ENCODE measurements at regions not wholly inside any gene's neighbourhood (a gene's known extent, or its start where the extent isn't known, plus 50 kb on each side); places are given as distances from the start of the nearest gene placed in this dataset.

DNA sequence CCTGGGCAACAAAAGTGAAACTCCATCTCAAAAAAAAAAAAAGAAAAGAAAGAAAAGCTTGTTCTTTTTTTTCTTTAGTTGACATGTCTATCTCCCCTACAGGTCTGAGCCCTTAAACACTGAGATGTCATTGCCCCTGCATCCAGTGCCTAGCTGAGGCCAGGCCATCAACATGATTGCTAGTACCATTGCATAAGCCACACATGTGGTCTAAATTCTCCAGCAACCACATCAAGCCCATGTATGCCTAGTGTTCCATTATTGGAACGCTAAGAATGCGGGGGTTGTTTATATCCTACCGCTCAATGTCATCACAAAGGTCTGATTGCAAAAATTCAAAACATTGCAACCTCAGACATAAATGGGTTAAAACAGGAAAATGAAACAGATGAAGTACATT lies 62.7 kb downstream of the NPTX2 start:
- DNase-seq: no peak

DNA sequence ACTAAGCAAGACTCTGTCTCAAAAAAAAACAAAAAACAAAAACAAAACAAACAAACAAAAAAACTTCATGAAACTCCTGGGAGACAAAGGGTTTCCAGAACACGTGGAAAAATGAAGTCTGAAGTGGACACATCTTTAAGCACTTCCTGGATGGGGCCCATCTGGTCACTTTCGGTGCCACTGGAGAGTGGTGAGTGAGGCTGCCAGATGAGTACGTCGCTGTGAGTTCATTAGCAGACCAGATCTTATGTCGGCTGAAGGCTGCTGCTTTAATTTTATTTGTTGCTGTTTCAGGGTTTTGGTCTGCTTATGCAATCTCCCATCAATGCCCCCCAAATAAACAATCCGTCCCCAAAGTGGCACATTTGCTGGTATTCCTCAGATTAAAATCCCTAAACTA lies 64.4 kb downstream of the NPTX2 start:
- no peak for DNase-seq

DNA sequence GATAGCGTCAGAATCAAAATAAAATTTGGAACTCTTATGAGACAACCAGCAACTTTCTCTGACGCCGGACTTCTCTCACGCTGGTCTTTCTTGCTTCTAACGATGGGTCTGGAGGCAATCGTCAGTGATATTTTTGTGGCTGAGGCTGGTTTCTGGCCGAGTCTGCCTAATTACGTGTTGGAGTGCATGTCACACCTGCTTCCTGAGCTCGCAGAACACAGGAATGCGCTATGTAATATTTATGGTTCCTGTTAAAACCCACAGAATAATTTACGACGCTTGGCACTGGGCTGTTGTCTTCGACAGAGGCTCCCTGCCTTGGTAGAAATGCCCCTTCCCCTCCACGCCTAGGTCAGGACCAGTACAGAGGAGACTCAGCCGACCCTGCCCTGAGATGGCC lies 64.9 kb downstream of the NPTX2 start:
- no peak for DNase-seq

DNA sequence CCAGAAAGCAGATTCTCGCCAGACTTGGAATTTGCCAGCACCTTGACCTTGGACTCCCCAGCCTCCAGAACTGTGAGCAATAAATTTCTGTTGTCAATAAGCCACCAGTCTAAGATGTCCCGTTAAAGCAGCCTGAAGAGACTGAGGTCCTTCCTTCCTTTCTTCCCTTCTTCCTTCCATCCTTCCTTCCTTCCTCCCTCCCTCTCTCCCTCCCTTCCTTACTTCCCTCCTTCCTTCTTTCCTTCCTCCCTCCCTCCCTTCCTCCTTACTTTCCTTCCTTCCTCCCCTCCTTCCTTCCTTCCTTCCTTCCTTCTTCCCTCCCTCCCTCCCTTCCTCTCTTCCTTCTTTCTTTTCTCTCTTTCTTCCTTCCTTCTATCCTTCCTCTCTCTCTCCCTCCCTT lies 66.4 kb downstream of the NPTX2 start:
- no peak for DNase-seq

DNA sequence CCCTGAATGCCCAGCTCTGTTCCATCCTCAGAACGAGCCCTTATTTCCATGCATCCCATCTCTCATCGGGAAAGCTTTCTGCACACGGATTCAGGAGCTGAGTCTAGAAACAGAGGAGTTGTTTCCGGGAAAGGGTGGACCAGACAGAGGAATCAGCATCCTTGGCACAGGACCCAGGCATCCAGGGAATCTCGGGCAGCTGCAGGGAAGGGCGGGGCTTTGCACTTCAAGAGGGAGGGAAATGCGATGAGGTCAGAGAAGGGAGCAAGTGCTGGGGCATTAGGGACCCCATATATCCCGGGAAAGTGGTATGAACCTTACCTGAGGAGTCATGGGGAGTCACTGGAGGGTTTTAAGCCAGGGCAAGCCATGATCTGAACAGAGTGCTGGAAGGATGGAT lies 68.5 kb downstream of the NPTX2 start:
- DNase-seq: no peak

DNA sequence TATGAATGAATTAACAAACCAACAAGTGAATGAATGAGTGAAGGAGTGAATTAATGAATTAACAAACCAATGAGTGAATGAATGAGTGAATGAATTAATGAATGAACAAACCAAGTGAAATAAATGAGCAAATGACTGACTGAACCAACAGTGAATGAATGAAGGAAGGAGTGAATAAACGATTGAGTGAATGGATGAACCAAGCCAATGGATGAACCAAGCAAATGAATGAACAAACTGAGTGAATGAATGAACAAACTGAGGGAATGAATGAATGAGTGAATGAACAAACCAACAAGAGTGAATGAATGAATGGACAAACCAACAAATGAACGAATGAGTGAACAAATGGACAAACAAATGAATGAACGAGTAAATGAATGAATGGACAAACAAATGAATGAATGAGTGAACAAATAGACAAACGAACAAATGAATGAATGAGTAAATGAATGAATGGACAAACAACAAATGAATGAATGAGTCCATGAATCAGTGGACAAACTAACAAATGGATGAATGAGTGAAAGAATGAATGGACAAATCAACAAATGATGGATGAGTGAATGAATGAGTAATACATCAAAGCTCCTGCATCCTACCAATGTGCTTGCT lies 69.5 kb downstream of the NPTX2 start:
- no peak for DNase-seq

DNA sequence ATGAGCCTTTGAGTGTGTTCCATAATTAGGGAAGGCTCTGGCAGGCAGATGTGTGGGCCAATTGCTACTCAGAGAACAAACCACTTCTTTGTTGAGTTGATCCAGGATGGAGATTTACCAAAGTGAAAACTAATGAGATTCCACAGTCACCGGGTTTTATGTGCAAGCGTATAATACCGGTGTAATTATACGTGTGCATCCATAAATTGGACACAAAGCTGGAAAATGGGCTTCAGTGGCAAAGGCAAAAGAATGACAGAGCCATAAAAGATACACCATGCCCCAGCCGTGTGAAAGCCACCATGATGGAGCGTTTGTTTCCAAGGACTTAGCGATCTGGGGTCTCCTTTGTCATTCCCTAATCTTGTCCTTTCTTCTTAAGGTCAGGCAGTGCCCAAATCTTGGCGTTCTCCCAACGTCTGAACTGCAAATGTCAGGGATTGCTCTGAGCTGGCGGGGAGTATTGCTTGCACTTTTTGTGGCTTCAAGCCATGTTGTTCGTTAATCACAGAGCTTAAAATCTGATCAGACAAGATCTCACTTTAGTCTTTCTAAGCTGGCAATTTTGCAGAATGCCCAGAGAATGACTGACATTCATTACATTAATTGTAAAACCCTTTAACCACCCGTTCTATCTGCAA lies 70.1 kb downstream of the NPTX2 start:
- no peak for DNase-seq

DNA sequence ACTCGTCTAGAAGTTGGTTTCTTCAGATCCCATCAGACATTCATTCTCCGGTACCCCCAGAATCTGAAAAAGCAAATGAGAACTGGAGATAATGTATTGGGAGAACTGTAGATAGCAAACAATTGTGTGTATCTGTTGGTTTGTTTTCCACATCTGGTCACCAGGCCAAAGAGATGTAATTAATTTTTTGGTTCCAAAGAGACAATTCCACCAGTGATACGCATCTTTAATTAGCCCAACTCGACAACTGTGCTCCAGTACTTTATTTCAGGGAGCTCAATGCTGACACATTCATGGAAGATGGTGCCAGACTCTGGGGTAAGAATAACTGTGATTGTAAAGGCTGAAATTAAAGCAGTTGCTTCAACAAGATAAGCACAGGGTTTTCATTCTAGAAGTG lies 74.5 kb downstream of the NPTX2 start:
- no peak for DNase-seq

DNA sequence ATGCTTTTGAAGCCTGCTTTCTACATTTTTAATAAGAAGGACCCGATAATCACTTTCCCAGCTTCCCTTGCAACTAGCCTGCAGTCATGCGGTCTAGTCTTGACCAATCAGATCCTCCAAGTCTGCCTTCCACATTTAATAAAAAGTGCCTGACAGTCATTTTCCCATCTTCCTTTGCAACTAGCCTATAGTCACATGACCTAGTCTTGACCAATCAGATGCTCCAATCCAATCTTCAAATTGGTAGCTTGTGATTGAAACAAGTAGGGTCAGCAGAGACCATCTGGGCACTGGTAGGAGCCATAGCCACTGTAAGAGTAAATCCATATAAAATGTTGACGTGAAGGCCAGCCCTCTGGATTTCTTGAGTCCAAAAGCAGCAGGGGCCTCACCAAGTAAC lies 80.0 kb downstream of the NPTX2 start:
- no peak for DNase-seq

DNA sequence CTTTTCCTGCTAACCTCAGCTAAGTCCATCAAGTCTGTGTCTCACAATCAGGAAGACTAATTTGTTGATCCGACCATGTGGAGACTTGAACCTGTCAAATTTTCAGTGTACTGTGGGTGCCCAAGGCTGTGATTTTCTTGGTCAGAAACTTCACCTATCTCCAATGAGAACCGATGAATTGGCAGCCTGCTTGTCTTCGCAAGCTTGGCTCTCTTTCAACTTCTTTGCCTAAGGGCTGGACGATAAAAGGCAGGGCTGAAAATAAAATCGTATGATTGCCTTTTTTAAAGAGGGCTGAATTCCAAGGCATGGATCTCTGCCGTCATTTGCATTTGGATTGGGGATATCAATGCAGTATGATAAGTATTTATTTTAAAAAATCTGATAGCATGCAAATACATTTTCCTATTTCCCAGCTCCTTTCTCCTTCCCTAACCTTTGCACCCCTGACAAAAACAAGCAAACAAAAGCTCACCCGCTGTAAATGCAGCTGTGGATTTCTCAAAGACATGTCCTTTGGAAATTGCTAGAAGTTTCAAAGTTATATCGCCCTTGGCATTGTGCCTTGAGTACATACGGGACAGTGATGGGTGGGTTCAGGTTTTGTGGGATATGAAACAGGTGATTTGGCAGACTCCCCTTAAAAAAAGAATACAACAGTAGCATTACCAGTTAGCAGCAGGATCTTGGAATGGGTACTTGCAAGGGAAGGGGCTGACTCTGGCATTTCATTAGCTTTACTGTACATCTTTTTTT lies 80.6 kb downstream of the NPTX2 start:
- DNase-seq: no peak

DNA sequence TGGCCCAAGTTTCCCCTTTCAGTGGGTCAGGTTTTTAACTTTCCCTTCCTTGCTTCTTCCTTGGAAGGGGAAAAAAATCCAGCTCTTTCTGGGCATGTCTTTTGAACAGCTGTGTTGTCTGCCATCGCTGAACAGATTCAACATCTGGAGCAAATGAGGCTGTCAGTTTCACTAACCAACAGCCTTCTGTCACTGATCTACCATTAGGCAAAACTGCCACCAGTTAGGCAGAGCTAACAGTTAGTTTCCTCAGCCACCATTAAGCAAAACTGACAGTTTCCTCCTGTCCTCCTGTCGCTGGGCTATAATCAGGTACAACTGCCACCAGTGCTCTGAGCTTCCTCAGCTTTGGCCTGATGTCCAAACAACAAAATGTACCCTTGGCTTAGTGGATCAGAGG lies 81.9 kb downstream of the NPTX2 start:
- no peak for DNase-seq

DNA sequence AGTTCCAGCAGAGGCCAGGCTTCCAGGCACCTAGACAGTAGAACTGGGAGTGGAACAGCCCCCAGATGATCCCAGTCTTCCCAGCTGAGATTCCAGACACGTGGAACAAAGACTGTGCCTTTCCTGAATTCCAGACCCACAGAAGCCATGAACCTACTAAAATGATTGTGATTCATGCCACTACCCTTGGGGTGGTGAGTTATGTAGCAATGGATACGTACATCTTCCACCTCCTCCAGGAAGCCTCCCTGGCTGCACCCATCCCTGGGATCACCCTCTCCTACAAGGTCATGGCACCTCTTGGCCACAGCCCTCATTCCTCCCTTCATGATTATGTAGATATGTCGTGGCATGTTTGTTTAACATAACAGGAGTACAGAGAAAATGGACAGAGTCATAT lies 83.4 kb downstream of the NPTX2 start:
- no peak for DNase-seq

DNA sequence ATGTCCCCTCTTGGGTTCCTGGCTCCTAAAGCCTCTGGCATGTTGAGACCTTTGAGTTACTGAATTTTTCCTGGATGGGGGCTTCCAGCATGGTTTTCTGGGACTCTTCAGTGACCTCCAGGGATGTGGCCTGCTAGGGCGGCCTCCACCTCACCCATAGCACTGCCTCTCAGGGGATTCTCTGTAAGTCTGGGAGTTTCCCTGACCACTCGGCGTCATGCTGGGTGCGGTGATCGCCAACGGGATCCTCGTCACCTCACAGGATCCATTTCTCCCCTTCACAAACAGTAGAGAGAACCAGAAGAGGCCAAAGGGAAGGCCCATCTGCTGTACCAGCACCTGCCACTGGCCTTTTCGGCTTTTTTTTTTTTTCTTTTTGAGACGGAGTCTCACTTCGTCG lies 84.3 kb downstream of the NPTX2 start:
- no peak for DNase-seq

DNA sequence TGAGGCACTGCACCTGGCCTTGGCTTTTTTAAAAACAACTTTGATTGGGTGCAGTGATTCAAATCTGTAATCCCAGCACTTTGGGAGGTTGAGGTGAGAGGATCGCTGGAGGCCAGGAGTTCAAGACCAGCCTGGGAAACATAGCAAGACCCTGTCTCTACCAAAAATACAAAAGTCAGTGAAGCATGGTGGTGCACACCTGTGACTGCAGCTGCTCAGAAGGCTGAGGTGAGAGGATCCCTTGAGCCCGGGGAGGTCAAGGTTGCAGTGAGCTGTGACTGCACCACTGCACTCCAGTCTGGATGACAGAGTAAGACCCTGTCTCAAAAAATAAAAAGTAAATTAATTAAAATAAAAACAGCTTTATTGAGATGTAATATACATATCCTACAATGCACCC lies 84.9 kb downstream of the NPTX2 start:
- DNase-seq: no peak

DNA sequence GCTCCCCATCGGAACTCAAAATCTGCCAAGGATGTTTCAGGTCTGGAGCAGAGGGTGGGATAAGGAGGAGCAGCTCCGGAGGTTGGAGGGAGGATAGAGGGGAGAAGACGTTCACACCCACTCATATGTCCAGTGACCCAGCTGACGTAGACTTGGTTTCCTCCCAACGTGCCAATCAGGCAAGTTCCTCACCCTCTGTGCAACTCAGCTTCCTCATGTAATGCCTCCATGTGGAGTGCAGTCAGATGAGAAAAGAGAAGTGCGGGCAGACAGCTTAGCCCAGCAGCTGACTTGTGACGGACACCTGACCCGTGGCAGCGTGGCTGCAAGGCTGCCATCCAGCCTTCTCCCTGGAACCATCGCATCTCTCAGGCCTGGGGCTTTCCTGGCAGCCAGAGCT lies 86.8 kb downstream of the NPTX2 start:
- peak; percentile 17 for DNase-seq

DNA sequence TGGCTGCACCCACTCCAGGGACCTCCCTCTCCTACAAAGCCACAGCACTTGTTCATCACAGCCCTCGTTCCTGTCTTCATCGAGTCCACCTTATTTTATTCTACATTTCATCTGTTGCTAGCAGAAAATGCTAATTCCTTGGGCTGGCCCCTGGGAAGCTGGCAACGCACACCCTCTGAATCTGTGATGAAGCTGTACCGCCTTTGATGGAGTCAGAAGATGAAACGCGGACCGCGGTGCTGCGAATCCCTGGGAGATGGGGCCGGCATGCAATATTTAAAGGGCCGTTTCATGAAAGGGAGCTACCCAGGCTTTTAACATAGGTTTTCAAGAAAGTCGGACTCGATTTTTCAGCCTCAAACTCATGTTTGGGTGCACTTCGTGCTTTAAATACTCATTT lies 88.5 kb downstream of the NPTX2 start:
- DNase-seq: no peak

DNA sequence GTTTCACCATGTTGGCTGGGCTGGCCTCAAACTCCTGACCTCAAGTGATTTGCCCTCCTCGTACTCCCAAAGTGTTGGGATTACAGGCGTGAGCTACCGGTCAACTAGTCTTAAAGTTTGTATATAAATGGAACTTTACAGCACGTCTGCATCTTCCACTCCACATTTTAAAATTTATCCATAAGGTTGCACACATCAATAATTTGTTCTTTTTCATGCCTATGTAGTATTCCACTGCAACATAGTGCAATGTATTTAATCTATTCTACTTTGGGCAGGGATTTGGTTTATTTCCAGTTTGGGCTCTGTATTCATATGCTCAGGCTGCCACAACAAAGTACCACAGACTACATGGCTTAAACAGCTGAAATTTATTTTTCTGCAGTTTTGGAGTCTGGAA lies 90.0 kb downstream of the NPTX2 start:
- DNase-seq: no peak

DNA sequence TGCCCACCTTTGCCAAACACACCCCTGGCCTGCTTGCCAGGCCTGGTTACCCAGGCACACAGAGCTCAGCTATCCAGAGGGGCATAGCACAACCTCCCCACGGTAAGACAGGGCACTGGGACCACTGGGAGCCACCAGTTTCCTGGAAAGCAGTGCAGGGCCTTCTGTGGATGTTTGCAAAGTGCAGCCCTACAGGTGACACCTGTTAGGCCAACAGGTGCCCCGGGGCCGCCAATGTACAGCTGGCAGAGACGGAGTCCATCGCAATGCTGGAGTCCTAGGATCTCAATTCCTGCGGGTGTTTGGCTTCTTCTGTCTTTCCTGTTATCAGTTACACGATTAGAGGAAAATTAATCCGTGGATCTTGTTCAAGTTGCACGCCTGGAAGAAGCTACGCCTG lies 94.9 kb downstream of the NPTX2 start:
- DNase-seq: no peak

DNA sequence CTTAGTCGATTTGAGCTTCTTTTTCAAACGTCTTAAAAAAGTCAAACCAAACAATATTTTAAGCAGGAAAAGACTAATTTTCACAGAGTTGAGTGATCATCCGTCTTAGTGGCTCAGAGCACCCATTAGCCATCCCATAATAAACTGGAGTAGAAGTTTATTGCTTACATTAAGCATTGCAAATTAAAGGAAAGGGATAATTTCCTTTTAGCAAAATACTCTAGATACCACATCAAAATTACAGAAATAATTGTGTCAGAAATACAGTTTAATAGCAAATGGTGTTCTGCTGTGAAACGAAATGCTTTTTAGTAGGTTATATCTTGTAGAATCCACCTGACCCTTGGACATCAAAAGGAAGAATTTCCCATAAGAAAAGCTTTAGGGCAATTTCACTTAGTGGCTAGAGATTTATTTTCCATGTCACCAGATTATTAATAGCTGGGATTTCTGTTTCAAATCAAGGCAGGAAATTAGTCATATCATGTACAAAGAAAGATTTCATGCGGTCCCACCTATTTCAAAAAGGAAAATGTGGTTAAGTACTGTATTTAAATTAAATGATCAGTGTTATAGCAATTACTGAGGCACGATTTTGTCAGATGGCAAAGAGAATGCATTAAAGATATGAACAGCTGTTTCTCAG lies 96.2 kb downstream of the NPTX2 start:
- no peak for DNase-seq

DNA sequence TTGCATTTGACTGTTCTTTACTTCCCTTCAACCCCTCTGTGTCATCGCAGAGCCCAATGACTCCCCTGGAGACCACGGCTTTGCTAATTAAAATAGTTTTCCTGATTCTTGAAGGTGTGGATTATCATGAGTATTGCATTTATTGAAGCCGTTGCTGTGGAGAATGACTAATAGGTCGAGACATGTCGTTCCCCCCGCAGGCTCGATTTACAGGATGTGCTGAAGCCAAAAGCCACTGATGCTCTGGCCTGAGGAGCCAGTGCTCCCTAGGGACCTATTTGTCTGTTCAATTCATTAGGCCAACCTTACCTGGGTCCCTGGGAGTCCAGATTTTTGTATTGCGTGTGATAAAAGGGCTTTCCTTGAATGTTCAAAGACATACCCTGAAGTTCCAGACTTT lies 102.3 kb downstream of the NPTX2 start:
- no peak for DNase-seq

DNA sequence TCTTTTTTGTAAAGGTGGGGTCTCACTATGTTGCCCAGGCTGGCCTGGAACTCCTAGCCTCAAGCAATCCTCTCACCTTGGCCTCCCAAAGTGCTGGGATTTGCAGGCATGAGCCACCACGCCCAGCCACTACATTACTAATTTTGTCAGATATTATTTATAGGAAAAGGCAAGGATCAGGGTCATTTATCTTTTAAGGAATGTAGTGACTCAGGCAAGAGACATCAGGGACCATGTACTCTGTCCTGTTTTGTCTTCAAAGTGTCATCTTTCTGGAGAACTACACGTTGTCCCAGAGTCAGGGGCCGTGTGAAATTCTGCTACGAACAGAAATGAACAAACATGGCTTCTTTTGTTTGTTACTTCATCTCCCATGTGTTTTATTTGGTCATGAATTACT lies 105.3 kb downstream of the NPTX2 start:
- DNase-seq: no peak

DNA sequence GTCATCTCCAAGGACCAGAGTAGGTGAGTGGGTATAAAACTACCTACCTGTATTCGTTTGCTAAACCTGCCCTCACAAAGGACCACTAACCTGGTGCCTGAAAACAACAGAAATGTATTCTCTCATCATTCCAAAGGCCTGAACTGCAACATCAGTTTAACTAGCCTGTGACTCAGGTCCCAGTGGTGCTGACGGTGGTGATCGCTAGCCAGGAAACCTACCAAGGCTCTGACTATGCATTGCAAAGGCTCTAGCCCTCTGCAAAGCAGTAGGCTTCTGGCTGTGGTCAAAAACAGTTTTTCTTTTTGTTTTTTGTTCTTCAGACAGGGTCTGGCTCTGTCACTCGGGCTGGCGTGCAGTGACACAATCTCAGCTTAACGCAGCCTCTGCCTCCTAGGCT lies 107.5 kb downstream of the NPTX2 start:
- DNase-seq: no peak

DNA sequence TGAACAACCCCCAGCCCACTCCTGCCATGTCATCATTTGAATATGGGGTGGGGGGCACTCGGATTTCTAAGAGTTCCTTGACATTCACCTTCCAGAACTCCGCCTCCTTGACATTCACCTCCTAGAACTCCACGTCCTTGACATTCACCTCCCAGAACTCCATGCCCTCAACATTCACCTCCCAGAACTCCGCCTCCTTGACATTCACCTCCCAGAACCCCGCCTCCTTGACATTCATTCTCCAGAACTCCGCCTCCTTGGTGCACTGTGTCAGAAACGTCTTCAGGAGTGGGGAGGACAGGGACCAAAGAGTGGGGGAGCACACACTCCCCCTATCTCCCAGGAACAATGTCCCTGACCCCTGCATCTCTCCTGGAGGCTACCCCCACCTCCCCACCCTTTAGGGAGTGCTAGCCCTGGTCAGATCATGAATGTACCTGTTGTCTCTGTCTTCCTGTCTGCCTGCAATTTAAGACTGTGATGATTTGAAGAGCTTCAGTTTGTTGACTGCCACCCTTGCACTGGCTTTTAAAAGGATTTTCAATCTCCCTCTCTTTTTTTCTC lies 110.1 kb downstream of the NPTX2 start:
- DNase-seq: no peak

DNA sequence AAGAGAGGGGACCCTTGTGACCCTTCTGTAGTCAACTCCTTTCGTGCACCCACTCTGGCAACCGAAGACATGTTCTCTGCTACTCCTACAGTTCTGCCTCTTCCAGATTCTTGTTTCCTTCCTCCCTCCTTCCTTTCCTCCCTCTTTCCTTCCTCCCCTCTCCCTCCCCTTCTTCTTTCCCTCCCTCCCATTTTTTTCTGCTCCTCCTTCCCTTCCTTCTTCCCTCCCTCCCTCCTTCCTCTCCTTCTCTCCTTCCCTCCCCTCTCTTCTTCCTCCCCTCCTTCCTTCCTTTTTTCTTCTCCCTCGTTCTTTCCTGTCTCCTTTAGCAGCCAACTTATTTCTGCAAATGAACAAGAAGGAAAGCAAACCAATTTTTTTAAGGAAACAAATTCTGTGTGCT lies 111.5 kb downstream of the NPTX2 start:
- DNase-seq: no peak
